ENCODE measurements at regions not wholly inside any gene's neighbourhood (a gene's known extent, or its start where the extent isn't known, plus 50 kb on each side); places are given as distances from the start of the nearest gene placed in this dataset.

- TF ChIP-seq CEBPB (IDR thresholded peaks at IDR 0.05) (no peak), USF1 (IDR thresholded peaks at IDR 0.05) (no peak), FOXM1 (IDR thresholded peaks at IDR 0.05; ENCODE audit: borderline replicate concordance, low read depth) (no peak), TAF1 (IDR thresholded peaks at IDR 0.05; ENCODE audit: low read depth) (no peak), RAD21 (IDR thresholded peaks at IDR 0.05; ENCODE audit: low read depth) (no peak)
These were observed 327.7 kb upstream of the NPSR1 start for GRCh38 chr7:34330308-34330707.

- TF ChIP-seq RAD21 (IDR thresholded peaks at IDR 0.05; ENCODE audit: low read depth) (no peak), MAX (IDR thresholded peaks at IDR 0.05) (no peak), EGR1 (IDR thresholded peaks at IDR 0.05) (no peak), CEBPB (IDR thresholded peaks at IDR 0.05) (no peak), USF1 (IDR thresholded peaks at IDR 0.05) (no peak), EP300 (IDR thresholded peaks at IDR 0.05; ENCODE audit: borderline replicate concordance) (no peak), CREB1 (IDR thresholded peaks at IDR 0.05; ENCODE audit: low read depth) (no peak), TAF1 (IDR thresholded peaks at IDR 0.05; ENCODE audit: low read depth) (no peak), REST (IDR thresholded peaks at IDR 0.05; ENCODE audit: low read depth) (no peak), ZBTB7A (IDR thresholded peaks at IDR 0.05; ENCODE audit: low read depth) (no peak)
These were observed 326.9 kb upstream of the NPSR1 start for GRCh38 chr7:34331102-34331501.

- TF ChIP-seq TAF1 (IDR thresholded peaks at IDR 0.05; ENCODE audit: low read depth) (no peak), CREB1 (IDR thresholded peaks at IDR 0.05; ENCODE audit: low read depth) (no peak), ZBTB7A (IDR thresholded peaks at IDR 0.05; ENCODE audit: low read depth) (no peak), USF1 (IDR thresholded peaks at IDR 0.05) (no peak), YY1 (IDR thresholded peaks at IDR 0.05; ENCODE audit: low read depth) (no peak), MAX (IDR thresholded peaks at IDR 0.05) (no peak), CEBPB (IDR thresholded peaks at IDR 0.05) (no peak), TEAD4 (IDR thresholded peaks at IDR 0.05) (no peak), REST (IDR thresholded peaks at IDR 0.05; ENCODE audit: low read depth) (no peak), FOXM1 (IDR thresholded peaks at IDR 0.05; ENCODE audit: borderline replicate concordance, low read depth) (no peak), RAD21 (IDR thresholded peaks at IDR 0.05; ENCODE audit: low read depth) (no peak), EGR1 (IDR thresholded peaks at IDR 0.05) (no peak), NFIC (IDR thresholded peaks at IDR 0.05) (no peak), TCF12 (IDR thresholded peaks at IDR 0.05; ENCODE audit: low read depth) (no peak), EP300 (IDR thresholded peaks at IDR 0.05; ENCODE audit: borderline replicate concordance) (no peak)
These were observed 326.0 kb upstream of the NPSR1 start for GRCh38 chr7:34332006-34332405.

GRCh38 chr7:34333184-34333583 lies 324.8 kb upstream of the NPSR1 start:
- TF ChIP-seq EP300 (IDR thresholded peaks at IDR 0.05; ENCODE audit: borderline replicate concordance) = no peak
- TF ChIP-seq CEBPB (IDR thresholded peaks at IDR 0.05) = no peak
- no peak for TF ChIP-seq CREB1 (IDR thresholded peaks at IDR 0.05; ENCODE audit: low read depth)
- no peak for TF ChIP-seq TCF12 (IDR thresholded peaks at IDR 0.05; ENCODE audit: low read depth)
- TF ChIP-seq ZBTB7A (IDR thresholded peaks at IDR 0.05; ENCODE audit: low read depth) = no peak
- TF ChIP-seq YY1 (IDR thresholded peaks at IDR 0.05; ENCODE audit: low read depth) = no peak
- no peak for TF ChIP-seq TAF1 (IDR thresholded peaks at IDR 0.05; ENCODE audit: low read depth)

- no peak for TF ChIP-seq TEAD4 (IDR thresholded peaks at IDR 0.05)
- no peak for TF ChIP-seq ZBTB7A (IDR thresholded peaks at IDR 0.05; ENCODE audit: low read depth)
- no peak for TF ChIP-seq USF1 (IDR thresholded peaks at IDR 0.05)
These were observed 324.1 kb upstream of the NPSR1 start for GRCh38 chr7:34333925-34334324.

- TF ChIP-seq MAX (IDR thresholded peaks at IDR 0.05) (no peak), TCF12 (IDR thresholded peaks at IDR 0.05; ENCODE audit: low read depth) (no peak), CREB1 (IDR thresholded peaks at IDR 0.05; ENCODE audit: low read depth) (no peak), EGR1 (IDR thresholded peaks at IDR 0.05) (no peak), EP300 (IDR thresholded peaks at IDR 0.05; ENCODE audit: borderline replicate concordance) (no peak), RAD21 (IDR thresholded peaks at IDR 0.05; ENCODE audit: low read depth) (no peak), FOXM1 (IDR thresholded peaks at IDR 0.05; ENCODE audit: borderline replicate concordance, low read depth) (no peak)
These were observed 320.9 kb upstream of the NPSR1 start for GRCh38 chr7:34337163-34337562.
